RCC 7860 (cell line): ENCODE measurements at regions not wholly inside any gene's neighbourhood (a gene's known extent, or its start where the extent isn't known, plus 50 kb on each side); places are given as distances from the start of the nearest gene placed in this dataset.
"Not testable (repeated sequence)": the region's sequence is repeated elsewhere in the genome, so short reads cannot be mapped to it uniquely, and the experiment has no call there.

Source experiments
- DNase-seq: peaks from one replicate; pipeline ENCODE4 v3.0.0-alpha.2; 2015; ENCODE audit warnings: low spot score
- FAIRE-seq: peaks from 2 replicates; lab custom pipeline; 2012; peaks lifted over from hg19 to GRCh38; lab: Jason Lieb, UNC

- FAIRE-seq, result no peak
- DNase-seq, result no peak
These were observed 203.9 kb downstream of the TOMM20 start for GRCh38 chr1:234924450-234925355.

DNA sequence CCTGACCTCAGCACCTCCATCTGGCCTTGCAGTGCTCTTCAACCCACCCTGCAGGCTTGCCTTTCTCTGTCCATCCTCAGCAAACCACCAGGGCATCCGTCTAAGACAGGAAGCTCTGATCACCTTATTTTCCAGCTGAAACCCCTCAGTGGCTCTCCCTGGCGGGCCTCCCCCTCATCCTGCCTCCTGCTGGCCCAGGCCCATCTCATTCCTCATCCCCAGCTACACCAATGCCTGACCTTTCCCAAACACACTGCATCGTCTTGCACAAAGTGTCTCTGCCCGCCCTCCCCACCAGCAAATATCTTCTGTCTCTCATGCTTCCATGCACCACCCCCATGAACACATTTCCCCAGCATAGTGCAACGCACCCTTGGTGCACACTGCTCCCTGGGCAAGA is 205.0 kb downstream of the TOMM20 start:
- DNase-seq (no peak), FAIRE-seq (no peak)

GRCh38 chr1:234922987-234923386 is 205.7 kb downstream of the TOMM20 start:
- FAIRE-seq, result no peak
- no peak for DNase-seq

DNA sequence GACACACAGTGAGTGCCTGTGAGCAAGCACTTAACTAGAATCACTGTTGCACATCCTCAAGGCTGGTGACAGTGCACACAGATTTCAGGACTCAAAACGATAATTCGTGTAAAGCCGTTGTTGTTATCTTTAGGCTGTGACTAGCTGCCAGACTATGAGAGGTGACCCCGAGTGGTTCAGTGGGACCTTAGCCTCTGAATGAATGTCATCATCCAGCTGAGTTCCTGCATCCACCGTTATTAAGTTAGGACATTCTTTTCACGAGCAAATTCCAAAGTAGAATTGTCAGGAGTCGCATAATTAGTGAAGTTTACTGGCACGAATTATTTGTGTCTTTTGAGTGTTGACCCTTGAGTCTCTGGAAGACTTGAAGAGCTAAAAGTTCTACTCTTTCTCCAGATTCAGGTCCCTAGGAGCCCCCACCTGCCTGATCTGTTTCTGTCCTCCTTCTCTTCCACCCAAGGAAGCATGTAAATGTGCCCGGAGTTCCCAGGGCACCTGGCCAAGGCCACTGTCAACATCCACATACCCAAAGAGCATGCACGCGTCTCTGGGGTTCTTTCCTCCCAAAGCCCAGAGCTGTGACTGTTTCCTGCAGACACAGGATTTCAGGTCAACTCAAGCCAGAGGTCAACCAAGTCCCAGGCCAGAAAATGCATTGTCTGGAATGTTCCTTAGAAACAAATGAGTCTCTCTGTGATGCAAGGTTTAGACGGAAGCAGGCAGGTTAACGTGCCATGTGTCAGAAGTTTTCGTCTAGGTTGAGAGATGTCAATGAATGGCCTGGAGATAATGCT is 207.2 kb downstream of the TOMM20 start:
- DNase-seq (no peak), FAIRE-seq (no peak)

DNA sequence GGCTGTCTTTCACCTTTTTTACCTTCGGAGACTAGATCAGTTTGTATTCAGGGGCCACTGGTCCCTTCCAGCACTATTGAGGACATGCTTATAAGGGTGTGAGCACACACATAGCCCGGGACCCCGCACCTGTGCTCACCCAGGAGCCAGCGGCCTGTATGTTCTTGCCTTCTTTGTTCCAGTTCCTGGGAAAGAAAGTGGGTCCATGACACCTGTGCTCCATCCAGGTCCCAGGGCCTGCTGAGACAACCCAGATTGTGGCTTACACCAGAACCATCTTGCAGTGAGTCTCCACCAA is 207.8 kb downstream of the TOMM20 start:
- no peak for DNase-seq
- no peak for FAIRE-seq

DNA sequence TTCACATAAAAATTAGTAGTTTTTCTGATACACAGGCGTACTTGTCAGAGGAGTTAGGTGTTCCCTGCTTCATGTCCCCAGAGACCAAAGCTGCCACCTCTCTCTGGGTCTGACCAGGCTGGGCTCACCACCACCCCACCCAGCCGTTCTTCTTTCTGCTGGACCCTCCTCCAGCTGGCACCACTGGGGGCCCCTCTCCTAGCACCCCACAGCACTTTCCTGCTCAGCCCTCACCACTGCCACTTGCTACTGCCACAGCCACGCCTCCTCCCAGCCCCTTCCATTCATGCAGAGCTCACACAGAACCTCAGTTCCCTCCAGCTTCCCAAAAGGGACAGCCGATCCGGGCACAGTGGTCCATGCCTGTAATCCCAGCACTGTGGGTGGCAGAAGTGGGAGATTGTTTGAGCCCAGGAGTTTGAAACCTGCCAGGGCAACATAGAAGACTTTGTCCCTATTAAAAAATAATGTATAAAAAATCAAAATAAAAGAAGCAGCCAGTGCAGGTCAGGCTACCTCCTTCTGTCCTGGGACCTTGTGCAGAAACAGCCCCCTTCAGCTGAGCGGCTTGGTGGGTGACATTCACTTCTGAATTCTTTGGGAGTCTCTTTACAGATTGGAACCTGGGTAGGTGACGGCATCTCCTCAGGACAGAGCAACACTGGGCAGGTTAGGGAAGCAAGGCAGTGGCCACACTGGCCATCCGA is 208.3 kb downstream of the TOMM20 start:
- FAIRE-seq, result no peak
- DNase-seq, result no peak

GRCh38 chr1:234918961-234919761 is 209.5 kb downstream of the TOMM20 start:
- DNase-seq (no peak), FAIRE-seq (no peak)

DNA sequence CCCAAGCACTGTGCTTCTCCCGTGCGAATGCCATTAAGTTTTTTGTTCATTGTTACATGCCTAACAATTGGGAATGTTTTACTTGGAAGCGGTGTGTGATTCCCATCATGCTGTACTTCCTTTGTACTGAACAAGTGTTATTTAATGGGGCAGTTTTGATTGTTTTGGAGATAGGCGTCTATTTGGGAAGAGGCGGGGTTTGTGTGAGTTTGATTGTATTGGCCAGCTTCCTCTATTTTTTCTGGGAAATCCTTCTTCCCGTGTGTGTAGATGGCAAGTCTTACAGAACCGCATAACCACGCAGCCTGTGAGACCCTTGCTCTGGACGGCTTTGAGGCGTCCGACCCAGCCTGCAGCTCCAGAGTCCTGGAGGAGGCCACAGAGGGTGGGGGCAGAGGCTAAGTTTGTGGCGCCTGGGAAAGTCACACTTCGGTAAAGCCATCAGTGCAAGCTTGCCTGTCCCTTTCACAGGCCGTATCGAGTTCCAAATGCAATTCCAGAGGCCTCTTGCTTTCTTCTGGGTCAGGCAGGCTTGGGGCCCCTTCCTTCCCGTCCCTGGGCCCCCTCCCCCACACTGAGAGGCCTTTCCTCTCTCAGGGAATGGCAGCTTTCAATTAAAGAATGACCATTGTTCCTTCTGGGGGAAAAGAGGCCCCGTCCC is 210.3 kb downstream of the TOMM20 start:
- no peak for FAIRE-seq
- no peak for DNase-seq

GRCh38 chr1:234917495-234918180 is 211.0 kb downstream of the TOMM20 start:
- no peak for DNase-seq
- FAIRE-seq, result no peak

- DNase-seq (no peak), FAIRE-seq (no peak)
These were observed 211.8 kb downstream of the TOMM20 start for GRCh38 chr1:234916840-234917239.

DNA sequence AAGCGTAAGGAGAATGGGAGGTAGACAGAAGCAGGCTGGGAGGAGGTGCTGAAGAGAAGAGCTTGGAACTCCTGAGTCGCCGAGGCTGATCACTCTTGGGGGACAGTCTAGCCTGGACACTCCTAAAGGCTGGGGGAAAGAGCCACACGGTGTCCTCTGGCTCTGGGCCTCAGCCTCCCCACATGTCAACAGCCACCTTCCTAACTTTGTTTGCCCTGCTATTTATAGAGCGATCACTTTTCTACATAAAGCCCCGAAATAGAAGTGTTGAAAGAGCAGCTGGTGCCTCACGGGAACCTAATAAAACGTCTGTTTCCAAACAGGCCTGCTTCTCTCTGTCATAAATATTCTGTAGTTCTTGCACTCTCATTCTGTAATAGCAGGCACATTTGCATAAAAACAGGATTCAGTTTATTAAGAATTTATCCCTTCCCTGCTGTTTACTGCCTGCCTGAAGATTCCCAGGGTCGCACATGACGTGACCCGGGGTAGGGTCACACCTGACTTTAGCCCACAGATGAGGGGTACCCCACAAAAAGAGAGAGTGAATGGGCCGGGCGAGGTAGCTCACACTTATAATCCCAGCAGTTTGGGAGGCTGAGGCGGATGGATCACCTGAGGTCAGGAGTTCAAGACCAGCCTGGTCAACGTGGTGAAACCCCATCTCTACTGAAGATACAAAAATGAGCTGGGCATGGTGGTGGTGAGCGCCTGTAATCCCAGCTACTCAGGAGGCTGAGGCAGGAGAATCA is 212.5 kb downstream of the TOMM20 start:
- DNase-seq (no peak), FAIRE-seq (no peak)

- FAIRE-seq, result no peak
These were observed 213.9 kb downstream of the TOMM20 start for GRCh38 chr1:234914606-234915290.

GRCh38 chr1:234913771-234914170 is 214.9 kb downstream of the TOMM20 start:
- FAIRE-seq (no peak), DNase-seq (no peak)

More at GRCh38 chr1:234914606-234915290, 213.9 kb downstream of the TOMM20 start:
- DNase-seq, result no peak

DNA sequence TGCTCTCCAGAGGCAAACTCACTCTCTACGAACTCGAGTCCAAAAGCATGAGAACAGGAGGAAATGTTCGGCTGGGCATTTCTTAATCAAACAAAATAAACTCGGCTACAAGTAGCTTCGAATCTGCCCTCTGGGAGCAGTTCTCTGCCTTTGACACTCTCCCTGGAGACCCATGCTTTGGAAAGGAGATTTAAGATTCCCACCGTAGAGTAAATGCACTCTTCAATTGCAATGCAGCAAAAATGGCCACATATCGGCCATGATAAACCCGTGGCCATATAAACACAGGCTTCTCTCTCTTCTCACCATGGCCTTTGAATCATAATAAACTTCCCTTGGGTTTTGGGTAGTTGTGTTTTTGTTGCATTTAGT is 215.4 kb downstream of the TOMM20 start:
- FAIRE-seq (no peak), DNase-seq (no peak)

- no peak for FAIRE-seq
These were observed 215.9 kb downstream of the TOMM20 start for GRCh38 chr1:234912548-234913277.

DNA sequence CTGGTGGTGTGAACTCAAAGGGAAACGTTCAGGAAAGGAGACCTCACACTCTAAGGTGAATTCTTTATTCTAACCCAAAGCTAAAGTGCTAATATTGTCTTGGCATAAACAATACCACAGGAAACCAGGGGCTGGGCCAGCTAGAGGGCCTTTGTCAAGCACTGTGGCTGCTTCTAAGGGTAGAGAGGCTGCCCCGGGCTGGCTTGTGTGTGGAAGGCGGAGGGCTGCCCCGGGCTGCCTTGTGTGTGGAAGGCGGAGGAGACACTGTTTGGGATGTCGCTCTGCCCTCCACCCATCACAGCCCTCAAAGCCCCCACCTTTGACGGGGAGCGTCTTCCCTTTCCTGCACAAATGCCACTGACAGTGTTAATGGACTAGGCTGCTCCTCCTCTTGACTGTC is 216.8 kb downstream of the TOMM20 start:
- FAIRE-seq (no peak), DNase-seq (no peak)

More at GRCh38 chr1:234912548-234913277, 215.9 kb downstream of the TOMM20 start:
- no peak for DNase-seq

- FAIRE-seq, DNase-seq: not testable (repeated sequence)
These were observed 217.5 kb downstream of the TOMM20 start for GRCh38 chr1:234911136-234911535.

GRCh38 chr1:234909851-234910250 is 218.8 kb downstream of the TOMM20 start:
- no peak for DNase-seq
- FAIRE-seq, result no peak
